AG08396 (cell line): ENCODE measurements at regions not wholly inside any gene's neighbourhood (a gene's known extent, or its start where the extent isn't known, plus 50 kb on each side); places are given as distances from the start of the nearest gene placed in this dataset.
"Not testable (repeated sequence)": the region's sequence is repeated elsewhere in the genome, so short reads cannot be mapped to it uniquely, and the experiment has no call there.

Experiments used
- DNase-seq: peaks from one replicate; pipeline ENCODE4 v3.0.0; 2012; ENCODE audit warnings: low spot score, mixed read lengths

DNA sequence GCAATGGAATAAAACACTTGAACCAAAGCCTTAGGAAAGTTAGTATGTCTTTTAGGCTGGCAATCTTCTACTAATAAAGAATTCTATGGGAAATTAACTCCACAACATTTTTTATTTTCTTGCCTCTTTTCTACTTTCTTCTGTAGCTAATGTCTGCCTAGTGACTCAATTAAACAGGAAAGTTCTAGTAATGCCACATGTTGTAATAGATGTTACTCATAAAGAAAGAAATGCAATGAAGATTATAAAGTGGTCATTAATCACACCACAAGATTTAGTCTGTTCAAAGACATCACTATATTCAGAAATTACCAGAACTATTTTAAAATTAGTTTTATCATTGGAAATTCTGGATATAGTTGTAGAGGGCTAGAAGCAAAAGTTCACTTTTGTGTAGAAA lies 329.7 kb downstream of the SI start:
- DNase-seq, result no peak

DNA sequence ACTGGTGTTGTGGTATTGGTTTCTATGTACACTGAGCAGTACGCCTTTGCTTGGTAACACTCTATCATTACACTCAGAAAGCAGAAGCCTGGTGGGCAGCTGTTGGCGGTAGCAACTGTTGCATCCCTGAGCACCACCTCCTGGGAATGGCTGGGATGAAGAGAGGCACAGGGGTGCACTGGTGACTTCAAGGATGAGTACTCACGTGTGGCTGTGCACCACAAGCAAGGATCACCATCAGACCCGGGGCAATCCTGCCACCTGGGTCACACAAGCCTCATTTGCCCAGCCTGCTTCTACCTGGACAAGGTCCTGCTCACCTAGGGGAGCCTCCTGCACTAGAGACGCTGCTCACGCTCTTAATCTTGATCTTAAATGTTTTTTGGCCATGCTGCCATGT lies 336.4 kb downstream of the SI start:
- DNase-seq, result no peak

DNA sequence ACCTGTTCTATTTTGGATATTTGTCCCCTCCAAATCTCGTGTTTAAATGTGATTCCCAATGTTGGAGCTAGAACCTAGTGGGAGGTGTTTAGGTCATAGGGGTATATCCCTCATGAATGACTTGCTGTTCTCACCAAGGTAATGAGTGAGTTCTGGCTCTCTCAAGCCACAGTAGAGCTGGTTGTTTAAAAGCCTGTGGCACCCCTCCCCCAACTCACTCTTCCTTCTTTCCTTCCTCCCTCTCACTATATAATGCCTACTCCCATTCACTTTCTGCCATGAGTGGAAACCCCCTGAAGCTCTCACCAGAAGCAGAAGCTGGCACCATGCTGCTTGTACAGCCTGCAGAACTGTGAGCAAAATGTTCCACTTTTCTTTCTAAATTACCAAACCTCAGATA lies 341.1 kb downstream of the SI start:
- no peak for DNase-seq

DNA sequence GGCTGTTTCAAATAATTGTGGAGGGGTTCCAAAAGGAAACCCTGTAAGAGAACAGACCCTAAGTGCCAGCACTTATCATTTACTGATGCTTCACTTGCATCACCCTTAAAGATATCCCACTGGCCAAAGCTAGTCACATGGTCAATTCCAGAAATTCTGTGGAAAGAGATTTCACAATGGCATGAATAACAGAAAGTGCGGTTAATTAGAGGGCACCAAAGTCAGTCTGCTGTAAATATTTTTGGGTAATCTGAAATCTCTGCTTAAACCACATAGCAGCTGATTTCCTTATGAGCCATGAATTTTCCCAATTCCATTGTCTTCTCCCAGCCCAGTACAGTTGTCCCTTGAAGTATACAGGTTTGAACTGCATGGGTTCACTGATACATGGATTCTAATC lies 346.1 kb downstream of the SI start:
- DNase-seq, result no peak

DNA sequence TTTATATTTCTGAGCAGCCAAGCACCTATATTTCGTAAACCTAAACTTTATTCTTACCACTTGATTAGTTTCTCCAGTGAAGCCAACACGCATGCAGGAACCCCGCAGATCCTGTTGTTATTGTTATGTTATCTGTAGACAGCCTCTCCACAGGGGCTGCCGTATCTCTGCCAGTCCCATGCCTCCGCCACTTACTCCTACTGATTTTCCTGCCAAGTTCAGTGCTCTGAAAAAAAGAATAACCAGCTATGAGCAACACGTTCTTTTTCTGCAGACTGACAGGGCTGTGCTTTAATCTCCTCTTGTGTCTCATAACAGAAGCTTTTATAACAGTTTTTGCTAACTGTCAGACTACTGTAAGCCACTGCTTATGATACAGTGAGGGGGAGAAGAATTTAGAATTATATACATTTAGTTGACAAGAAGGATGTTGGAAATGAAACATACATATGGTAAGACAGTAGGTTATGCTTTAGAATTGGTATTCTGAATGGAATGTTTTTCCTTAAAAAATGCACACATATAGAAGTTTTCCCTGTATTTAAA lies 347.4 kb downstream of the SI start:
- no peak for DNase-seq

DNA sequence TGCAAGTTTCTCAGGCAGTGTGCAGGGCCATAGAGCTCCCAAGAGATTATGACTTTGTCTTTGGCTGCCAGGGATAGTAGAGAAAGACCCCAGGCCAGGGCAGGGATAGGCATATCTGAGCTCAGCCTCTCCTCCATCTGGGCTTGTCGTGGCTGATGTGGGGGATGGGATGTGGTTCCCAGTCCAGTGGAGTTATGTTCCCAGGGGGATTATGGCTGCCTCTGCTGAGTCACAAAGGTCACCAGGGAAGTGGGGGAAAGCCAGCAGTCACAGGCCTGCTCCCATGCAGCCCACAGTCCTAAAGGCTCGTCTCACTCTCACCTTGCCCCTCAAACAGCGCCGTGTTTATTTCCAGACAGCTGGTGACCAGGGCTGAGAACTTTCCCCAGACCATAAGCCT lies 354.9 kb downstream of the SI start:
- DNase-seq, result no peak

DNA sequence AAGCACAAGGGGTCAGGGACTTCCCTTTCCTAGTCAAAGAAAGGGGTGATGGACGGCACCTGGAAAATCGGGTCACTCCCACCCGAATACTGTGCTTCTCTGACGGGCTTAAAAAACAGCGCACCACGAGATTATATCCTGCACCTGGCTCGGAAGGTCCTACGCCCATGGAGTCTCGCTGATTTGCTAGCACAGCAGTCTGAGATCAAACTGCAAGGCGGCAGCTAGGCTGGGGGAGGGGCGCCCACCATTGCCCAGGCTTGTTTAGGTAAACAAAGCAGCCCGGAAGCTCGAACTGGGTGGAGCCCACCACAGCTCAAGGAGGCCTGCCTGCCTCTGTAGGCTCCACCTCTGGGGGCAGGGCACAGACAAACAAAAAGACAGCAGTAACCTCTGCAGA lies 375.5 kb downstream of the SI start:
- DNase-seq, result not testable (repeated sequence)

DNA sequence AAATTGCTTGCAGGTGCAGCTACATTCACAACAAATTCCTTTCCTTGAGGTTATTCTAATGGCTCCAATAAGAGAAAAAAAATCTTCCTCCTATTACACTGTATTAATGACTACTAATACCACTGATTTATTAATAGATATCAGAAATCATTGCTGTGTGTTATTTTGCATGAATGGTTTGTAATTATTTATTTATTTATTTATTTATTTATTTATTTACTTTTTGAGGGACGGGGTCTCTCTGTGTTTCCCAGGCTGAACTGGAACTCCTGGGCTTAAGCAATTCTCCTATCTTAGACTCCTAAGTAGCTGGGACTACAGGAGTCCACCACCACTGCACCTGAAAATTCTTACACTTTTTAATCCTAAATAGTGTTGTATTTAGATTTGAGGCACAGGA lies 390.4 kb downstream of the SI start:
- DNase-seq, result no peak

DNA sequence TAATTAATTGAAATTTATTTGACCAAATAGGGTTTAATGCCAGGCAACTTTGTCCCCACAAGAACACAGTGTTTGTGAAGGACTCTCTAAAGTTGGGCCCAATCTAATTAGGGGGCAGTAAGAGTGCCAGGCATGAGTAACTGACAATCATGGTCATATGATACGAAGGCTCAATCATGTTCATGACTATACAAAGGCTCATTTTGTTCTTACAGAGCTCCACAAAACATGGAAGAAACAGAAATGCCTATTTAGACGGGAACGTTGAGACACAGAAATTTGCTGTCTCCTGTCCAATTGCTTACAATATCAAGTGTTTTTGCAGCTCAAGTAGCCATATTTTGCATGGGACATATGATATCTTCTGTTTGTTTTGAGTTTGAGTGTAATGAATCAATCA lies 391.1 kb downstream of the SI start:
- DNase-seq, result no peak

DNA sequence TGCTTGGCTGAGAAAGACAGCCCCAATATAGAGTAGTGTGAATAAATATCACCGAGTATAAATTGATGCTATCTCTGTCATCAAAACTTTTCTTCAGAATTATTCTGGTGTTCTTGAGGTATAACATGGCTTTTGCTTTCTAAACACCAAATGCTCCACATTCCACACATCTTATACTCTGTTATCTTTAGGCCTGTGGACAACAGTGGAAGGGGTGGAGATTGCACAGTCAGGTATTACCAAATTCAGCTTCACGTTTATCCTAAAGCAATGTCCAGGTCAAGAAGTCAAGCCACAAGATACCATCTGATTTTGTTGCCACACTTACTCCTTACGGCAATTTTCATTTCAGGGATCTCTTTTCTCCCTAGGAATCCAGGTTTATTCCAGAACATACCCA lies 394.8 kb downstream of the SI start:
- no peak for DNase-seq

DNA sequence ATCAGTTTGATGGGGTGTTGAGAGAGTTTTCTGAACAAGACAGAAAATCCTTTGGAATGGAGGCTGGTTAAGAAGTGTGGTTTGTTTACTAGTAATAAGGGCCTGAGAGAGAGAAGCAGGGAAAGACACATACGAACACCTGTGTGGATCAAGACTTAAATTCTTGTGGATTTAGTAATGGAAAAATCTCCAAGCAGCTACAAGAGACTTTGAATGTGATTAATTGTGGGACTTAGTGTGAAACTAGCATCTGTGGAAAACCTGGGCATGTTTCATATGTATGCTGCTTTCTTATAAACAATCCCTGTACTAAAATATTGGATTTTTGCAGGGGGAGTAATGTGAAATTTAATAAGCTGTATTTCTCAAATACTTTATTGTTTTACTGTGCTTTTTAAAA lies 399.1 kb downstream of the SI start:
- DNase-seq, result no peak

DNA sequence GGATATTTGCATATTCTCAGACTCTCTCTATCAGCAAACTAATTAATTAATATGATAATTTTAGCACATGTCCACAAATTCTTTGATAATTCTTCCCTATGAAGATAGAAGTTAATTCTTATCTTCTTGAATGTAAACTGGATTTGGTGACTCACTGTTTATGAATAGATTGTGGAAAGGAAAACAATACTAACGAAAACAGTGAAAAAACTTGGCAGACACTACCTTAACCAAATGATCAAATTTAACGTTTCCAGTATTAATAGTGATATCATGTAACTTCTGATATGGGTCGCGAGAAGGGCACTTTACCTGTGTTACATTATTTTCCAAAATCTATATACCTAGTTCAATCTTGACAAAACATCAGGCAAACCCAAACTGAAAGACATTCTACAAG lies 401.0 kb downstream of the SI start:
- DNase-seq, result no peak

DNA sequence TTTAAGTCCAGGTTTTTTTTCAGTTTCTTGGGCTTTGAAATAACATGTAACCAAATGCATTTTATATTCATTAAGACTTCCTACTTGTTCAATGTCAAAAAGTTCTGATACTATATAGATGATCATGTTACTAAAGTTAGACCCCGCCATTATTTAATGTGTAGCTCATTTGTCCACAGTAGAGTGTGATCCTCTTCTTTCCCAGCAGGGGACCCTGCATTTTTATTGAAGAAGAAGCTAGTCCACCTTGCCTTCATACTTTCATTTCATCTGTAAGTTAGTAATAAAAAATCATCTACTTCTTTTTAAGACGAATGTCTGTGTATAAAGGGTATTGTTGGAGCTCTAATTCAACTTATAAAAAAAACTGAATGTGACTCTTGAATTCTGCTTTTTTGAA lies 404.6 kb downstream of the SI start:
- no peak for DNase-seq

DNA sequence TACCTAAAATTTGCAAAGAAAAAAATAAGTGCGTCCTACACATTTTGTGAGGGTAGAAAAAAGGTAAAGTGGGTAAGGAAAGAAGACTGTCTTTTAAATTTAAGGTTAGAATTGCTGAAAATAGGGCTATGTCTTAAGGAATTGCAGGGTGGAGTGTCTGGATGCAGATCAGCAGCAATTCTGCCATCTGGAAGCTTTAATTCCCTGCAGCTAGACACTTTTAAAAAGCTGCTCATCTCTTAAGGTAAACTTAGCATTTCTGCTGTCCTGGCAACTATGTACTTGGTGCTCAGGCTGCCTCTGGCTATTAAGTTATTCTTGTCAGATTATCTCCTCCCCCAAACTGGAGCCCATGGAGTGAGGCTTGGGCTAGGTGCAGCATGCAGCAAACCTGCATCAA lies 420.2 kb downstream of the SI start:
- no peak for DNase-seq

DNA sequence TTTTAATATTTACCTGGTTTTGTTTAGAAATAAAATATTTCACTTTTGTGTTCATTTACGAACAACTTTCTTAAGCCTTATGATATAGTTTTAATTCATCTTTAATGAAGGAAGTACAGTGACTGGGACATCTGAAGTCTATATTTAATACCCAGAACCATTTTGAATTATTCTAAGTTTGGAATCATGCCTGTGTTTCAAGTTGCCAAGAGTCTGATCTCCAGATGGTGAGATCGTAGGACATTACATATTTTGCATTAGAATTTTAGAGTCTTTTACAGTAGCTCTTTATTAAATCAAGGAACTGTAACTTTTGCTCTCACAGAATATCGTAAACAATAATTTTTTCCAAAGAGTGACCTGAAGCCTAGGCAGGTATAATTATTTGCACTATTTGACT lies 420.7 kb downstream of the SI start:
- DNase-seq, result no peak

DNA sequence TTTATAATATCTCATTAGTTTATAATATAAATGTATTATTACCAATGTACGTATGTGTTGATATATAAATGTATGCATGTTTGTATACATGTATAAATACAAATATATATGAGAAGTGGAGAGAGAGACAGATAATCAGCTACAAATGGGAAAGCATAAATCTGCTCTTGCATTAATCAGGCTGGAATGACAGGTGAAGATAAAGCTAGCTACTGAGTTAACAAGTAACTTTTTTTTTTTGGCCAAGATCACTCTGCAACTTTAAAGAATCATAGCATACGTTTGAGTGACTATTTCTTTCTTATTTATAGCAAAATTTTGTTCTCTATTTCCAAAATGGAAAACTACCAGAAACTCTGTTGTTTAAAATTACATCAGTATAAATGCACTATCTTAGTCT lies 422.8 kb downstream of the SI start:
- DNase-seq, result no peak

DNA sequence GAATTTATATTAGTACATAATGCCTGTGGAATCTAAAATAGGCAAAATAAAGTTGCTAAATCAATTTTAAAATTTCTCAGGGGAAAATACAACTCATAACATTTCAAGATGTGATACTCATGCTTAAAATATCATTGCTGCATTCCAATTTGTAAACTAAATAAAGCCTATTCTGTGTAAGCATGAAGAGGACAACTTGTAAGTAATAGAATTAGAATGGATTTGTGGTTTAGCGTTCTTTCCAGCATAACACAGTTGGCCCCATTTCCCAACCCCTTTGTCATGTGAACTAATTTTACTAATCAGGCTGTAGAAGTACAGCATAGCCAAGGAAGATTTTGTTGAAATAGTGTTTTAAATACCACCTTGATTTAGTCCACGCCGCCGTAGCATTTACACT lies 437.2 kb downstream of the SI start:
- no peak for DNase-seq

DNA sequence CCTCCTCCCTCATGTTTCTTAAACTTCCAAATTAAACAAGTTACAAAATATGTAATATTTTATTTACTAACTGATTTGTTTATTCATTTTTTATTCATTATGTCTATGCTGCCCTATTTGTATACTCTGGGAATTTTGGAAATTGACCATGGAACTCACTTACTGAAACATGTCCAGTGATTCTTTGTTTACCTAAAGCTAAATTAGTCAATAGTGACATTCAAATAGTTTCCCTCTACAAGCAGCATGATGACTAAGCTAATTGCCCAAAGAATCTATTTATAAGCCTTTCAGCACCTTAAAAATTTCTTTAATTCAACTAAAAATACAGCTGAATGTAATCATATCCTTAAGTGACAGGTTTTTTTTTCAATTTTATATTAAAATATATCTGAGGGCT lies 437.7 kb downstream of the SI start:
- DNase-seq, result no peak

DNA sequence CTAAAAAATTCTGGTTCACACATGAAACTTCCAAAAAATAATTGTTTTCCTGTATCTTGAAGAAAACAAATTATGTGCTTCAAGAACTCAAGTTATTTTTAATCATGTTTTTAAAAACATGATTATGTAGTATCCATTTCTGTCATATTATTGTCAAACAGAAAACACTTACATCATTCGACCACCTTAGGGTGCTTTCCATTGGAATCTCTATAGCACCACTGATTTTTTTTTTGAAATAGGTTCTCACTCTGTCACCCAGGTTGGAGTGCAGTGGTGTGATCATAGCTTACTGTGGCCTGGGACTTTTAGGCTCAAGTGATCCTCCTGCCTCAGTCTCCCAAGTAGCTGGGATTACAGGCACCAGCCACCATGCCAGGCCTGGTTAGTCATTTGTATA lies 457.3 kb downstream of the SI start:
- DNase-seq, result no peak

DNA sequence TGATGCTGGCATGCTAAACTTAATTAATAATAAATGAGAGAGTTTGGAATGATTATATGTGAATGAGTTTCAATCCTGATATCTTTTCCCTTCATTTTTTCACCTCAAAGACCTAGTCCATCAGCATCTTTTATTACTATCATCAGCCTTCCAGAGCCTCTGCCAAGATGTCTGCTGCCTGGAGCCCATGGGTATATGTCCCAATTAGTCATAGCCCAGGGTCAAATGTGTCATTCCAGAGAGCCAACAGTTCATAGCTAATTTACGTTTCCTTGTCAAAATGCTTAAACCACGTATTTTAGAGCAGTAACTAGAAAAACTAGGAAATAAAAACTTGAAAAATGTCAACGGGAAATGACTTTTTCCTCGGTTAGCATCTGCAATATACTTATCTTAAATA lies 457.9 kb downstream of the SI start:
- DNase-seq, result no peak

DNA sequence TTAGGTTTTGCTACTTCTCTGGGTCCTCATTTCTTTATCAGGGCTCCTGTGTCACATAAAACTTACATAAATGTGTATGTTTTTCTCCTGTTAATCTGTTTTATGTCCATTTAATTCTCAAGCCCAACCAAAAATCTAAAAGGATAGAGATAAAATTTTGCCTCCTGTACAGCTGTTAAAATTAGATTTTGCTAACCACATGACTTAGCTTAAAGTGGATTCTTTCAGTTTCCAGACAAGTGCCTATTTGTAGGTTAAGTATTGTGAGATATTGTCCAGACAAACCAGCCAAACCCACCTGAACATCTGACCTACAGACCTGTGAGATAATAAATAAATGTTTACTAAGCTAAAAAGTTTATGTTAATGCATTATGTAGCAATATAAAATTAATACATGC lies 465.5 kb downstream of the SI start:
- no peak for DNase-seq

DNA sequence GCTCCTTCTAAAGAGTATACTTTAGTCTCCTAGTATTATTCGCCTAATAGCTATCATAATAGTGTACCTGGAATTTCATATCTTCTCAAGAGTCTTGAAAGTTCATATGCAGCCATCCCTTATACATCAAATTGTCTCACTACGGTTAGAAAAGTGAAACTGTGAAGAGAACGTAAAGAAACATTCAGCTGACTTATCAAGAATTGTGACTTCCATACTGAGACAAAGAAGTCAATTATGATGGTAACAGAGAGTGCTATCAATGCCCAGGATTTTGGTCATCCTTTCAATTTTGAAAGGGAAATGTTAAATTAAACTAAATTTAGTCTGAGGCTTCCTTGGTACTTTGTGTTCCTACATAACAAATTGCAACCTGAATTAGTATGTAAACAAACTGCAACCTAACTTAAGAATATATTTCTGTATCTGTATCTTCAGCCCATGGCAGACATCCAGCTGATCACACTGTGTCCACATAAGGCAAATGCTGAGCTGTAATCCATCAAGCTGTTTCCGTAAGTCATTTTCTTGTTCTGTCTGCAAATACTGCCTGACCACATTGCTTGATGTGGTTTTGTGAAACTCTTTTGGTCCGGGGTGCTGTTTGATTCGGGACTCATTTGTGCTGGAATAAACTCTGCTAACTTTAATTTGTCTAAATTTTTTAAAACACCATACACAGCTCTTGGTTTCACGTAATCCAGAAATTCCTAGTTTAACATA lies 469.6 kb downstream of the SI start:
- DNase-seq, result no peak

DNA sequence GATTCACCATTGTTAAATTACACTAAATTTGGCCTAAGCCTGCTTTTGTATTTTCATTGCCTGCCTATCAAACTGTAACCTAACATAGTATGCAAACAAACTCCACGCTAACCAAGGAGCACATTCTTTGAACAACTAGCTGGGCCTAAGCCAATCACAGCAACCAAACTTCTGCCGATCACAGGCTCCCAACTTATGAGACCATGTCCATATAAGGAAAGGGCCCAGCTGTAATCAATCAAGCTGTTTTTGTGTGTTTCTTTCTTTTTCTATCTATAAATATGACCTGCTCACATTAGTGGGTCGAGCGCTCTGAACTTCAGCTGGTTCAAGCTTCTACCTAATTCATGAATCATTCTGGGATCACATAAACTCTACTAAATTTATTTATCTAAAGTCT lies 473.6 kb downstream of the SI start:
- no peak for DNase-seq

DNA sequence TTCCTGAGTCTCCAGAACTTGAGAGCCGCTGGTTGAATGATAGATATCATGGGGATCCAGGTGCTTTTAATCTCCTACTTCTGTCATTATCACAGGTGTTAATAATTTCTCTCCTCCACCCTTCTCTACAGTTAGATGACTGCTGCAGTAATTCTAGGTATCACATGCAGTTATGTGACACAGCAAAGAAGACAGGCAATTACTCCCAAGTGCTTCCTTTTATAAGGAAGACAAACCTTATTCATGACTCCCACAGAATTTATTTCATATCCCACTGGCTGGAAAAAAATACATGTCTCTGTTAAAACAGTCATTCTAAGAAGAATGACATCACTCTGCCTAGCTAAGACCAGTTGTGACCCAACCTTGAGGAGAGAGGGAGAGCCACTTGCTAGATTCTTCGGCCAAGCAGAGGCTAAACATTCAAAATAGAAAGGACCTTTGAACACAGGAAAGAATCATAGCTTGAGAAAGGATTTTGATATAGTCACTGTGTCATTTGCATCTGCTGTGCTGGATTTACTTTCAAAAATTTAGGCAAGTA lies 500.6 kb downstream of the SI start:
- DNase-seq, result no peak
